ENCODE measurements at regions not wholly inside any gene's neighbourhood (a gene's known extent, or its start where the extent isn't known, plus 50 kb on each side); places are given as distances from the start of the nearest gene placed in this dataset.

DNA sequence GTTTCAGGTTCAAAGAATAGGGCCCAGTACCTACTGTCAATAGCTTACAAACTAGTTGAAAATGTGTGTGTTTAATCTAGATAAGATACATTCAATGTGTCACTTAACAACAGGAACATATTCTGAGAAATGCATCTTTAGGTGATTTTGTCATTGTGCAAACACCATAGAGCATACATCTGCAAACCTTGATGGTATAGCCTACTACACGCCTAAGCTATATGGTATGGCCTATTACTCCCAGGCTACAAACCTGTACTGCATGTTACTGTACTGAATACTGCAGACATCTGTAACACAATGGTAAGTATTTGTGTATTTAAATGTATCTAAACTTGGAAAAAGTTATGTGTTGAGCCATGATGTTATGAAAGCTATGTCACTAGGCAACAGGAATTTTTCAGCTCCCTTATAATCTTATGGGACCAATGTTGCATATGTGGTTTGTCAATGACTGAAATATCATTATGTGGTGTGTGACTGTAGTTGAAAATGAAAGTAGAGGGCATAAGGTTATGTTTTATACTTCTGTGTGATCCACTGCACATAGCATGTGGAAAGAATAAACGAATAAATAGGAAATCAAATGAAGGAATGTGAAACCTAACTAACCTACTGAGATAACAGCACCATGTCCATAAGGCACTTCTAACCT lies 129.0 kb upstream of the CAMK1G start:
- no peak for FAIRE-seq

DNA sequence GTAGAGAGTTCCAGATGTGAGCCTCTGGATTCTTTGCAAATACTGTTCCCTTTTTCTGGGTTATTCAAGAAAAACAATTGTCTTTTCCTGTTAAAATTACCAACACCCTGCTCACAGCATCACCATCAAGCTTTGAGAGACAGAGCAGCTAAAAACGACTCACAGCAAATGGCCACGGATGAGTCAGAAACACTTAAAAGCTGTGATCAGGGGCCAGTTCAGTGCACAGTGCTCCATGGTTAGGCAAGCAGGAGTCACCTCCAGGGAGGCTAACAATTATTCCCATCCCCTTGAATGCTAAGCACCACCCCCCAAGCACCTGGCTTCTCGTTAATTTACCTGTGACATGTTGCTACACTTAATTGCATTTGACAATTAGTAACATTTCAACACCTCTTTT lies 128.4 kb upstream of the CAMK1G start:
- no peak for FAIRE-seq

DNA sequence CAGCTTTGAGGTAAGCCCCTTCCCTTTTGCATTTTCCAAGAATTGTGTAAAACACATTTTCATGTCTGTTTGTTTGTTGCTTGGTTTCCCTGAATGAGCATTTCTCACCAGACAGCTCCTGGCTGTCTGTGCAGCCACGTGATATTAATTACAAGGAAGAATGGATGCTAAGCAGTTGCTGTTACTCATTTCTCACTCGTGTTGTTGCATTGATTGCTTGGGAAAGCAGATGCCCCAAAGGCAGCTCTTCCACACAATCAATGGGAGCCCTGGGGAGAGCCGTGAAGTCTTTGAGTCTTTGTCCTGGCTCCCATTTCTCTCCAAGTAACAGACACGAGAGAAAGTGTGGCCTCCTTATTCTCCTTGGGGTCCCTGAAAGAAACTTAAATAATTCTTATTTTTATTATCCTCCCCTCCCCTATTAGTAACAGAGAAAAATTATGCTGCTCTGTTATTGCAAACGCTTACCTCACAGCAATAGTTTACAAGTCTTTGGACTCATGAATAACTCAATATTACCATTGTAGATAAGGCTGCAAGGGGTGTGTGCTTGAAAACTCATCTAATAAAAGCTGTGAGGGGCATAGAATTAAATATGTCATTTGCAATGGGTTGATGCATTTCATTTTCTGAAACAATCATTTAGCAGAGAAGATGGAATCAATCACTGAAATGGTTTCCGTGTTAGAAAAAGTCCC lies 127.7 kb upstream of the CAMK1G start:
- no peak for FAIRE-seq

DNA sequence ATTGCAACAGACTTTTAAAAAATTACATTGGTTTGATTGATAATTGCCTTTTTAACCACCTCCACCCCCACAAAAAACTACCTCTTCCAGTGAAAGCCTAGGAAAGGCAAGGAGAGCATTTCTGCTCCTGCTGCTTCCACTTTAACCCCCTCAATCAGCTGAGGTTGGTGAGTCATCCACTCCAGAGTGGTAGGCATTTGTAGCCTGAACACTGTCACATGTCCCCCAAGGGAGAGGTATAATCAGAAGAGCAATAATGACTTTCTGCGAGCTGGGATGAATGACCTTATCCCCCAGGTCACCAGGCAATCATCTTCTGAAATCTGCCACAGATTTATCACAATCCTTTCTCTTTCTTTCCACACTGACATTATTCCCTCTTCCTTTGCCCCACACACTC lies 126.6 kb upstream of the CAMK1G start:
- FAIRE-seq, result no peak

DNA sequence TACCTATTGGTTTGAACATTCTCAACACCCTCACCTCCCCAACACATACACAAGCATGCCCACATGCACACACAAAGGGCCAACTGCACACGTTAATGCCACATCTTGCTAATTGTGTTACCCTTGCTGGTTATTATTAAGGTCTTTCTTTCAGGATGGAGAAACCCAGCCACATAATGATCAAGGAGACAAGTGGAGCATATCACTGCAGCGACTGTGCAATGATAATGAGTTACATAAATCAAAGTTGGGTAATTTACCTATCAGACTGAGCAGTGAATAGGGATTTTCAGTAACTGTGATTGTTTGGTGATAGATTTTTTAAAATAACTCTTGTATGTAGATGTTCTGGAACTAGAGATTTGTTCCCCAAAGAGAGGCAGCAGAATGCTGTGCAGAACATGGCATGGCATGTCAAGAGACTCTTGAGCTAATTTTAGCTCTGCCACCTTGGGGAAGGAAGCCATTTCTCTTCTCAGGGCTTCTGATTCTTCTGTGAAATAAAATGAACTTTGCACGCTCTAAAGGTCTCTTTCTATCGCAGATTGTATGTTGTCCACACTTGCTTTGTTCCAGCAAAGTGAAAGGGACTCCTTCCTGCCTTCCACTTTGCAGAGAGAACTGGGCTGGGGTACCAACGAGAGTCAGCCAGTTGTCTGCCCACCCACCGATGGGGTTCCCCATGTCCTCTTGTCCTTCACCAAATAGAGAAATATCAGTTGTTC lies 126.0 kb upstream of the CAMK1G start:
- no peak for FAIRE-seq

DNA sequence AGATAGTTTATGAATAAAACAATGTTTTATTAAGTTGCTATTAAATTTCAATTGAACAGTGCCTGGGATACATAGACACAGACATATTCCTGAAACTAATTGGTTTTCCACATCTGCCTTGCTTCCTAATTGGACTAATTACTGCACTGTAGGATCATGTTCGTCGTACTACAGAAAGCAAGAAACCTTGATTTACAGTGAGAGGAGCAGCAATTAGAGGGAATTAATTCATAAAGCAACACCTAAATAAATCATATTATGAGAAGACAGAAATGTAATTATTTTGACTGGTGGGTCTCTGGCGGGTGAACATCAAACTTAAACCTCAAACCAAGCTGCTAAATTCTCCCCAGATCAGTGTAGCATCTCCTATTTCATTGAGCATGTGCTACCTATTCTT lies 124.6 kb upstream of the CAMK1G start:
- FAIRE-seq, result no peak

DNA sequence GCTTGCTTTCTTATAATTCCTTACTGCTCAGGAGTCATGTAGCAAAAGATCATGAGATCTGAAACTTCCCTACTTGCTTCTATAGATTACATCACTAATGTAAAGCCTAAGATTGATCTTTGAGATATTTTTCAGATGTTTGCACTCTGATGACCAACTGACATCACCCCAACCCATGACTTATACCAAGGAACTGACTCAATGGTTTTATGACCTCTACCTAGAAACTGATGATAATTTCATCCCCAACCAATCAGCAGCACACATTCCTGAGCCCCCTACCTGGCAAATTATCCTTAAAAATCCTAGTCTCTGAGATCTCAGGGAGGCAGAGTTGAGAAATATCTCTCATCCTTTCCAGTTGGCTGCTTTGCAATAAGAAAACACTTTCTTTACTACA lies 122.3 kb upstream of the CAMK1G start:
- FAIRE-seq, result no peak

DNA sequence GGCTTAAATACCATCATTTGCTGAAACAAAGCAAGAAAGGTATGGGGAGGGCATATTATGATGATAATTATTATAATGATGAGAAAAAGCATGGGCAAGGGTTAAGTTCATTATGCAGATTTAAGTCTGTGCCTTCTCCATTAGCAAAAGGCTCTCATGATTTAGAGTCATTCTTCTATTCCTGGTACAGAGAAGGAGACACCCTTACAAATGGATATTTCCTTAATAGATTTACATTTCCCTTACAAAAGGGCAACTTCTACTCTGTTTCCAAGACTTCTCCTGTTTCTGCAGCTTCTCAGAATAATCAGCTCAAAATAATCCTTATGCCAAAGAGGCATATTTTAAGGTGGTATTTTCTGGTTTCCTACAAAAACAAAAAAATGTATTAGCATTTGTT lies 121.1 kb upstream of the CAMK1G start:
- no peak for FAIRE-seq

DNA sequence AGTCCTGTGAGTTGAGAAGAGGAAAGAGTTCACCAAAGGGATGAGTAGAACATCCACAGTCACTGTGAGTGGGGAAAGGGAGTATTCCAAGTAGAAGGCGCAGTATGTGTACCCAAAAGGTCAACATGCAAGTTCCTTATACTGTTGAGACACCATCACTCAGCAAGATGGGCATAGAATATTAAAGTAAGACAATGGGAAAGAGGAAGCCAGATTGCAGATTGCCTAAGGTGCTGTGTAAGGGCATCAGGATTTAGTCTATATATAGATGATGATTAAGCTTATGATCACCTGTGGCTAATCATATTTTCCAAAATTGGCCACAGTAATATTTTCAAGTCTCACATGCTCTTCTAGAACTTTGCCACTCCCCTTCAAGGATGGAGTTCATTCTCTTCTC lies 120.1 kb upstream of the CAMK1G start:
- FAIRE-seq, result no peak

DNA sequence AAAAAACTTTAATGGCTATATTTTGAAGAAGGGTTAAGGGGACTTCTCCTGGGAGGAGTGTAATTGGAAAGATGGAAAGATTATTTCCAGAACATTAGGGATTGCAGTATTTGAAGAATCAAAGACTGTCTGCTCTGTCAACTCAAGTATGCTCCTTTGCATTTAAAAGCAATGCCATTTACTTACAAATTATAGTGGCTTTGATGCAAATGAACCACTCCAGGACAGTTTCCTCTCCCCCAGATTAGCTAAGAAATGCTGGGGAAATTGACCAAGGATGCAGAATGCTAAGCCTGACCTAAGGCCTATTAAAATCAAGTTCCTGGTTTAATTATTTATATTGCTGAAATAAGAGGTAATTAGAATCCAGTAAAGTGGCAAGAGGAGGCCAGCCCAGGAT lies 110.5 kb upstream of the CAMK1G start:
- FAIRE-seq, result no peak

DNA sequence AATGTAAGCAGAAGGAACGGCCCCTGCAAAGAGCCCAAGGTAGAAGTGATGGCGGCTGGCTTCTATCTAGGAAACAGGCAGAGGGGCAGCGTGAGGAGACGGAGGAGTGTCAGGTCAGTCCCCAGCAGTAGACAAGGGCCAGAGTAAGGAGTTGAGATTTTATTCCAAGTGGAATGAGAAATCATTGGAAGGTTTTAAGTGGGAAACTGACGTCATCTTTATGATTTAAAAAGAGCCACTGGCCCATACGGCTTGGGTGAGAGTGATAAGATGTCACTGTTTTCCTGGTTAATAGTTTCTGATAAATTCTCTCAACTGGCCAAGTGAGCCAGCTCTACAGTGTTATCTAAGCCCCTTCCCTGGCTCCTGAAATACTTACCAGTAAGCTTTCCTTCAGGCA lies 103.2 kb upstream of the CAMK1G start:
- no peak for FAIRE-seq

DNA sequence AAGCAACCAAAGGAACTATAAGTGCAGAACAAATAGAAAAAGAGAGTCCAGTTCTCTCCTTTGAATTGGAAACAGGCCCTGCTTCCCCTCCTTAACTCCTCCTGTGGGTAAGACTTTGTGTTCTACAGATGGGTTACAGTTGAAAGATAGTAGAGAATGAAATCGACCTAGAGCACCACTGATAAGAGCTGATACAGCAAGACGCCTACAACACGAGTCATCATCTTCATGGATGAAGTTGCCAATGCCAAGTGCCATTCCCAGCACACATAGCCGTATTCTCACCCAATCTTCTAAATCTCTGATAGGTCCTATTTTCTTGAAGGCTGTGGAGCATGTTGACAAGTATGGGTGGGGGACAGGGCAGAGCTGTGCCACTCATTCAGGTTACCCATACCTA lies 99.8 kb upstream of the CAMK1G start:
- FAIRE-seq, result no peak

DNA sequence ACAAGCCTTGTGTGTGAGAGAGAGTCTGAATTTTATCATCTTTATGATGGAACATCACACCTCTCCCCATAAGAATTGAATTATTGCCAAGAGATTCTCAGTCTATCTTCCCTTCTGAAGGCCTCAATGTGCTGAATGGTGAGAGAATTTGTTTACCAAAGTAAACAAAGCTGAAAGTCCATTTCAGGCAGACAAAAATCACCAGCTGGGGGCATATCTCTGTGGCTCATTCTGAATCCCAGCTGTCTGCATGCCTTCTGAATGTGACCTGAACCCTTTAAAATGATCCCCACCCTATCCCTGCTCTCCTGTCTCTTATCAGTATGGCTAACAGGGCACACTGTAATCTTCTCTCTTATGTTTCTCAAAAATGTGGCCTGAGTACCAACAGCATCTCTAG lies 99.1 kb upstream of the CAMK1G start:
- no peak for FAIRE-seq

DNA sequence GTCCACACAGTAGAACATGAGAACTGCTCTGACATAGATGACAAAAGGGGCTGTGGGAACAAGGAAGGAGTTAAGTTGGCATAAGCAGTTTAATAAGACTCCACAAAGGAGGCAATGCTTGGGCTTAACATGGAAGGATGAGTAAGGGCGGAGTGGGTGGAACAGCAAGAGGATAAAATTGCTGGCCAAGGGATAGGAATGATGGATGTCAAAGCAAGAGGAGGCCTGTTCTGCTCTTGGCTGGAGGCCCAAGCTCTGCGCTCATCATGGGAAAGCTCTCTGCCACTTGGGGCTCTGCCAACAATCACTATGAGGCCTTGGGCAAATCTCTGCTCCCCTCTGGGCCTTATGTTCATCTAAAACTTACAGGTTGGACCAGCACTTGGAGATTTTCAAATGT lies 98.3 kb upstream of the CAMK1G start:
- FAIRE-seq, result no peak

DNA sequence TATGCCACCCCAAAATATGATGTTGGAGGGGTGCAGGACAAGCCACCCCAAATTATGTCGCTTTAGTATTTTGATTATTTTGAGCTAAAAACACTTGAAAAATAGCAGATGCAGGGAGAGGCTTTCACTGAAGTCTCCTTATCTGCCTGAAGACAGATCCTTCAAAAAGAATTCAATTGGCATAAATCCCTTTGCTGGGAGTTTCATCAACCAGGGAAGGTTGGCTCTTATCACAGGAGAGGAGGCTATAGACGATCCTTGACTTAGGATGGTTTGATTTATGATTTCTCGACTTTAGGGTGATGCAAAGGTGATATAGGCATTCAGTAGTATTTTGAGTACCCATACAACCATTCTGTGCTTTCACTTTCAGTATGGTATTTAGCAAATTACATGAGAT lies 97.8 kb upstream of the CAMK1G start:
- no peak for FAIRE-seq

DNA sequence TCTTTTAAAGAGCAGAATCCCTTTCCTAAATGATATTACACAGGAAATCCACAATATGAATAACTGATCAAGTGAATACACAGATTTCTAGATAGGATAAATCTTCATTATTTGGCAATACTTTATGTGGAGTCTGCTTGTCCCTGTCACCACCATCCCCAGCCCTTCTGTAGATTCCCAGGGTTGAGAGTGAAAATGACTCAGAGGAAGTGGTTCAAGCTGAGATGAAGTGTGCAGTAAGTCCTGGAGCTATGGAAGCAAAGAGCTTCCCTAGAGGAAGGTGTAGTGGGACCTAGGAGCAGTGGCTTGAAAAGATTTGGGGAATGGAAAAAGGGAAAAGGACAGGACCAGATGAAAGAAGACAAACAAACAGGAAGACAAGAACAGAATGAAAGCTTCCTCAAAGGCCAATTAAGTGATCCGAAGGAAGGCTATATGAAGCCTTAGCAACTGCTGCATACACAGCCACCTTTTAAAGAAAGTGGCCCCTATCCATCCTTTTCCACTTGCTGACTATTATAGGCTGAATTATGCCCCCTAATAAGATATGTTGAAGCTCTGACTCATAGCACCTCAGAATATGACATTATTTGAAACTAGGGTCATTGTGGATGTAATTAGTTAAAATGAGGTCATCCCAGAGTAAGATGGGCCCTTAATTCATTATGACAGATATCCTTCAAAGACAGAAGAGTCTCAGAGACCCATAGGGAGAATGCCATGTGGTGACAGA lies 96.5 kb upstream of the CAMK1G start:
- FAIRE-seq, result no peak

DNA sequence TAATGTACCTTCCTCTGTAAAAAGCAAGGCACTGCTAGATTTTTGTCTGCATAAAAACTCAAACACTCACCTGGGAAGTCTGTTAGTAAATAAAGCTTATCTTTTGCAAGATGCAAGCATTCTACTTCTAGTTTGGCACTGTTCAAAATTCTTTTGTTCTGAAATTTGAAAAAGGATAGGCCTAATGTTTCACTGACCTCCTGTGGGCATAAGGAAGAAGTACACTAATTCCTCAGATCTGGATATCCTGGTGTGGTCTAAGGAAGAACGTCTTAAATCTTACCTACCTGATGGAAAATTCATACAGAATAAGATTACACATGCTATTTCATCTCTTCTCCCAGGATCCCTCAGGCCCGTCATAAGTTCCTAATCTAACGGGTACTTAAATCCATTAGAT lies 93.5 kb upstream of the CAMK1G start:
- FAIRE-seq, result no peak

DNA sequence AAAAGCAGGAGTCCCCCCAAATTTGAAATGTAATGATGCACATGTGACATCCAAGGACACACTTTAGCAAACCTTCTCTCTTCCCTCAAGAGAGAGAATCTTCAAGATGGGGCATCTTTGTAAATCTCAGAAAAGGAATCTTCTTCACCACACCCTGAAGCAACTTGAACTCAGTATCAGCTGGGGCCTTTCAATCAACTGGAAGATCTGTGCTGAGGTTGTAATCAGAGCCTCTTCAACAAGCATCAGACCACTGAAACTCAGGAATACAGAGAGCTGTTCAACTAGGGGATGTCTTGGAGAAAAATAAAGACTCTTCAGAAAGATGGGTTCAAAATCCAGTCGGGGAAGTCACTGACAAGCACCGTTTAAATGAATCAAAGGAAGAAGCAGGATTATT lies 92.5 kb upstream of the CAMK1G start:
- FAIRE-seq, result no peak

DNA sequence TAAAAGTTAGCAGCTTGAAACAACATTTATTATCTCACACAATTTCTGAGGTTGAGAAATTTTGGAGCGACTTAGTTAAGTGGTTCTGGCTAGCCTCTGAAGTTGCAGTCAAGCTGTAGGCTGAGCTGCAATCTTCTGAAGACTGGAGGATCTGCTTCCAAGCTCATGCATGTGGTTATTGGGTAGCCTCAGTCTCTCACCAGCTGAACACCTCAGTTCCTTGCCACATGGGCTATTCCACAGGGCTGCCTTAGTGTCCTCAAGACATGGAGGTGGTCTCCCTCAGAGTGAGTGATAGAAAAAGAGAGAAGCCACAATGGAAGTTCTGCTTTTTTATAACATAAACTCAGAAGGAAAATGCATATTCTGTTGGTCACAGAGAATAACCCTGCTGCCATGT lies 92.0 kb upstream of the CAMK1G start:
- FAIRE-seq, result no peak

DNA sequence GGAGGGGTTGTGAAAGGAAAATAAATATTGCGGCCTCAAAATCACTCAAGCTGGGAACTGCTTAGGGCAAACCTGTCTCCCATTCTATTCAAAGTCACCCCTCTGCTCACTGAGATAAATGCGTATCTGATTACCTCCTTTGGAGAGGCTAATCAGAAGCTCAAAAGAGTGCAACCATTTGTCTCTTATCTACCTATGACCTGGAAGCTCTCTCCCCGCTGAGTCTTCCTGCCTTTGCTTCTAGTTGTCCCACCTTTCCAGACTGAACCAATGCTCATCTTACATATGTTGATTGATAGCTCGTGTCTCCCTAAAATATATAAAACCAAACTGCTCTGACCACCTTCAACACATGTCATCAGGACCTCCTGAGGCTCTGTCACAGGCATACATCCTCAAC lies 91.6 kb upstream of the CAMK1G start:
- FAIRE-seq, result no peak

DNA sequence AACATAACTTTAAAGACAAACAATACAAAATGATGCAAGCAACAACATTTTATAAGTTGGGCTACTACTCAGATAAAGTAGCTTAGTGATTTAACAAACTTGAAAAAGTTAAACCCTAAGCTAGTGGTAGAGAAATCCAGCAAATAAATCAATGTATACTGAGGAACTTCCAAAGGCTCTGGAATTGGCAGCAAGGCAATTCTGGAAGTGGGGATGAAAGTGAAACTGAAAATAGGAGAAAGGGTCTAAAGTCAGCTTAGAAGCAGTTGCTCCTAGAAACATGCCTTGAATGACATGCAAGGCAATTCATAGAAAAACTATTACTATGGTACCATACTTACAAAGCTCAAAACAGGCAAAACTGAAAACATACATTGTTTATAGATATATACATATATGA lies 90.0 kb upstream of the CAMK1G start:
- no peak for FAIRE-seq

DNA sequence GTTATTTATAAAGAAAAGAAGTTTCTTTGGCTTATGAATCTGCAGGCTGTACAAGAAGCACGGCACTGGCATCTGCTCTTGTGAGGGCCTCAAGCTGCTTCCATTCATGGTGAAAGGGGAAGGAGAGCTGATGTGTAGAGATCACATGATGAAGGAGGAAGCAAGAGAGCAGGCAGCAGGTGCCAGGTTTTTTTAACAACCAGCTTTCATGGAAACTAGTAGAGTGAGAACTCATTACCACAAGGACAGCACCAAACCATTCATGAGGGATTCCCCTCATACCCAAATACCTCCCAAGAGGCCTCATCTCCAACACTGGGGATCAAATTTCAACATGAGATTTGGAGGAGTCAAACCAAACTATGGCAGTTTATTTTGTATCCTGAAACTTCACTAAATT lies 85.8 kb upstream of the CAMK1G start:
- no peak for FAIRE-seq

DNA sequence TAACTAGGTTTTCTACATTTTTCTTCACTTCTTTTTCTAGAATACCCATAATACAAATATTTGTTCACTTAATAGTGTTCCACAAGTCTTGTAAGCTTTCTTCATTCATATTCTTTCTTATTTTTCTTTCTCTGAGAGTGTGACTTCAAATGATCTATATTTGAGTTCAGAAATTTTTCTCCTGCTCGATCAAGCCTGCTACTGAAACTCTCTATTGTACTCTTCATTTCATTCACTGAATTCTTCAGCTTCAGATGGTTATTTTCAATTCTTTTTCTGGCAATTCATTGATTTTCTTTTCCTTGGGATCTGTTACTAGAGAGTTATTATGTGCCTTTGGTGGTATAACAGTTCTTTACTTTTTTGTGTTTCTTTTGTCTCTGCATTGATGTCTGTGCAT lies 82.5 kb upstream of the CAMK1G start:
- no peak for FAIRE-seq

DNA sequence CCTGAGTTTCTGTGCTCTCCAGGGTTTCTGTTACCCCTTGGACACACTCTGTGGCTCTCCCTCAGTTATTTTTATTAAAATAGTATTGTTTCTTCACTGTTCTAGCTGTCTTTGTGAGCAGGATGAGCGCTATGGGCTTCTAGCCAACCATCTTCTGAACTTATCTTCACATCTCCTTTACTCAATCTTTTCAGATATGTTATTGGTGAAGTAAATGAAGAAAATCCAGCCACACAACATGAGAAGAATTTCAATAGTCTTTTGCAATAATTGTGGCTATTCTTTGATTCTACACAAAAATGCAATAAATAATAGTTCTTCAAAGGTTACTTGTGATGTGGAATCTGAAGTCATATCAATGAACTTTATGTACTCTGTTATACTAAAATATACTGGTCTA lies 80.3 kb upstream of the CAMK1G start:
- no peak for FAIRE-seq

All from A204.1 (cell line).